H9 (cell line): ENCODE measurements at regions not wholly inside any gene's neighbourhood (a gene's known extent, or its start where the extent isn't known, plus 50 kb on each side); places are given as distances from the start of the nearest gene placed in this dataset.

Experiments used
- DNase-seq: peaks from one replicate; pipeline ENCODE4 v3.0.0-alpha.2; 2017
- H2AFZ ChIP-seq: one replicate; pipeline ENCODE4 v1.6.1; 2013; ENCODE audit warnings: mild to moderate bottlenecking, low read length, control low read depth, moderate library complexity
- H2AK5ac ChIP-seq: 2 replicates; pipeline ENCODE4 v1.6.1; 2013; ENCODE audit warnings: low read length, control low read depth, mixed read lengths; ENCODE audit not compliant: insufficient read length
- H2BK120ac ChIP-seq: one replicate; pipeline ENCODE4 v1.6.1; 2013; ENCODE audit warnings: low read depth, mild to moderate bottlenecking, low read length, control low read depth, inconsistent platforms; ENCODE audit not compliant: poor library complexity, severe bottlenecking
- H2BK12ac ChIP-seq: 2 replicates; pipeline ENCODE4 v1.6.1; 2013; ENCODE audit warnings: low read length, control low read depth, mixed read lengths, low read depth; ENCODE audit not compliant: insufficient read length
- H2BK15ac ChIP-seq: 2 replicates; pipeline ENCODE4 v1.6.1; 2013; ENCODE audit warnings: low read depth, low read length, control low read depth
- H2BK20ac ChIP-seq: one replicate; pipeline ENCODE4 v1.6.1; 2013; ENCODE audit warnings: low read depth, mild to moderate bottlenecking, low read length, control low read depth, inconsistent platforms; ENCODE audit not compliant: poor library complexity, severe bottlenecking
- H2BK5ac ChIP-seq: 2 replicates; pipeline ENCODE4 v1.6.1; 2013; ENCODE audit warnings: low read length, control low read depth, mixed read lengths; ENCODE audit not compliant: insufficient read length
- H3K14ac ChIP-seq: 2 replicates; pipeline ENCODE4 v1.6.1; 2013; ENCODE audit warnings: low read length, control low read depth; ENCODE audit not compliant: insufficient read depth
- H3K18ac ChIP-seq: 2 replicates; pipeline ENCODE4 v1.6.1; 2013; ENCODE audit warnings: low read depth, mild to moderate bottlenecking, mixed read lengths, low read length, control low read depth; ENCODE audit not compliant: insufficient read length
- H3K23ac ChIP-seq: 2 replicates; pipeline ENCODE4 v1.6.1; 2013; ENCODE audit warnings: low read length, control low read depth, mixed read lengths, low read depth; ENCODE audit not compliant: insufficient read length
- H3K23me2 ChIP-seq: 2 replicates; pipeline ENCODE4 v1.6.1; 2013; ENCODE audit warnings: low read depth, mild to moderate bottlenecking, mixed read lengths, low read length, control low read depth; ENCODE audit not compliant: insufficient read length, poor library complexity, severe bottlenecking
- H3K27ac ChIP-seq: 2 replicates; pipeline ENCODE4 v1.5.1; 2013; ENCODE audit warnings: low read length, control low read depth, mixed read lengths, low read depth; ENCODE audit not compliant: insufficient read length
- H3K27me3 ChIP-seq: 2 replicates; pipeline ENCODE4 v1.6.1; 2013; ENCODE audit warnings: low read length, control low read depth, inconsistent platforms; ENCODE audit not compliant: insufficient read depth
- H3K4ac ChIP-seq: 2 replicates; pipeline ENCODE4 v1.6.1; 2013; ENCODE audit warnings: low read depth, mild to moderate bottlenecking, control low read depth, inconsistent platforms, low read length, moderate library complexity
- H3K4me1 ChIP-seq: 2 replicates; pipeline ENCODE4 v1.6.1; 2013; ENCODE audit warnings: low read length, control low read depth, inconsistent platforms; ENCODE audit not compliant: insufficient read depth
- H3K4me2 ChIP-seq: 2 replicates; pipeline ENCODE4 v1.6.1; 2013; ENCODE audit warnings: low read length, control low read depth, mixed read lengths; ENCODE audit not compliant: insufficient read length, insufficient read depth
- H3K56ac ChIP-seq: 2 replicates; pipeline ENCODE4 v1.6.1; 2013; ENCODE audit warnings: low read depth, mild to moderate bottlenecking, mixed read lengths, low read length, control low read depth; ENCODE audit not compliant: insufficient read length
- H3K79me1 ChIP-seq: 2 replicates; pipeline ENCODE4 v1.6.1; 2013; ENCODE audit warnings: low read depth, mild to moderate bottlenecking, moderate library complexity, low read length, control low read depth, inconsistent platforms; ENCODE audit not compliant: insufficient read depth, poor library complexity, severe bottlenecking
- H3K79me2 ChIP-seq: 2 replicates; pipeline ENCODE4 v1.6.1; 2013; ENCODE audit warnings: low read length, control low read depth, inconsistent platforms; ENCODE audit not compliant: insufficient read depth
- H3K9ac ChIP-seq: 2 replicates; pipeline ENCODE4 v1.6.1; 2013; ENCODE audit warnings: low read length, control low read depth, mixed read lengths; ENCODE audit not compliant: insufficient read length; ENCODE audit errors: extremely low read depth
- H3K9me3 ChIP-seq: one replicate; pipeline ENCODE4 v1.6.1; 2013; ENCODE audit warnings: low read depth, low read length, inconsistent platforms; ENCODE audit not compliant: control insufficient read depth
- H3T11ph ChIP-seq: one replicate; pipeline ENCODE4 v1.6.1; 2013; ENCODE audit warnings: mild to moderate bottlenecking, low read length, control low read depth, inconsistent platforms
- H4K20me1 ChIP-seq: one replicate; pipeline ENCODE4 v1.6.1; 2013; ENCODE audit not compliant: control insufficient read depth, insufficient read length, insufficient read depth
- H4K5ac ChIP-seq: 2 replicates; pipeline ENCODE4 v1.6.1; 2013; ENCODE audit warnings: low read depth, mild to moderate bottlenecking, mixed read lengths, low read length, control low read depth; ENCODE audit not compliant: insufficient read length
- H4K8ac ChIP-seq: replicated peaks from 2 replicates; pipeline ENCODE4 v1.6.1; 2013; ENCODE audit warnings: low read length, control low read depth, mixed read lengths, low read depth; ENCODE audit not compliant: insufficient read length
- H4K91ac ChIP-seq: 2 replicates; pipeline ENCODE4 v1.6.1; 2013; ENCODE audit warnings: low read depth, mild to moderate bottlenecking, moderate library complexity, mixed read lengths, low read length, control low read depth; ENCODE audit not compliant: insufficient read length
- H3K27ac Mint-ChIP-seq, 3 experiments: 2 replicates in 2 of 3; 3 replicates in 1 of 3; pipeline ENCODE4 v1.8.0; 2020 to 2021; ENCODE audit warnings: mixed read lengths in 3 of 3, mild to moderate bottlenecking in 1 of 3, moderate library complexity in 1 of 3
- H3K27me3 Mint-ChIP-seq: 2 replicates; pipeline ENCODE4 v1.8.0; 2021; ENCODE audit warnings: low read depth, mild to moderate bottlenecking, moderate library complexity, mixed read lengths
- H3K36me3 Mint-ChIP-seq, 3 experiments: 2 replicates in 2 of 3; 3 replicates in 1 of 3; pipeline ENCODE4 v1.8.0; 2020 to 2021; ENCODE audit warnings: low read depth in 3 of 3, mixed read lengths in 3 of 3; ENCODE audit not compliant: insufficient read depth in 1 of 3
- H3K4me1 Mint-ChIP-seq, 2 experiments: 2 replicates each; pipeline ENCODE4 v1.8.0; 2020; ENCODE audit warnings: mixed read lengths in 2 of 2
- H3K4me3 Mint-ChIP-seq, 2 experiments: 2 replicates in 1 of 2; 3 replicates in 1 of 2; pipeline ENCODE4 v1.8.0; 2020 to 2021; ENCODE audit warnings: mild to moderate bottlenecking in 2 of 2, mixed read lengths in 2 of 2, moderate library complexity in 1 of 2
- H3K9me3 Mint-ChIP-seq, 2 experiments: 2 replicates in 1 of 2; 3 replicates in 1 of 2; pipeline ENCODE4 v1.8.0; 2020; ENCODE audit warnings: mild to moderate bottlenecking in 2 of 2, mixed read lengths in 2 of 2, moderate library complexity in 1 of 2
- WGBS: extraction: QIAGEN DNeasy Blood & Tissue Kit; methylation state at CpG from one replicate; pipeline ENCODE4 v1.1.7; 2013; ENCODE audit warnings: missing lambda C conversion rate, low lambda C conversion rate, mixed read lengths; ENCODE audit not compliant: insufficient read length; ENCODE audit errors: extremely low coverage; 5-methylcytosine and 5-hydroxymethylcytosine counted together
- TF ChIP-seq, protein P1 (sequence below): fragments of 200-600 bp; sonication (generic); conservative IDR thresholded peaks from 3 replicates; pipeline ENCODE4 v1.8.0; 2021; ENCODE audit warnings: antibody characterized with exemption, mild to moderate bottlenecking

DNA sequence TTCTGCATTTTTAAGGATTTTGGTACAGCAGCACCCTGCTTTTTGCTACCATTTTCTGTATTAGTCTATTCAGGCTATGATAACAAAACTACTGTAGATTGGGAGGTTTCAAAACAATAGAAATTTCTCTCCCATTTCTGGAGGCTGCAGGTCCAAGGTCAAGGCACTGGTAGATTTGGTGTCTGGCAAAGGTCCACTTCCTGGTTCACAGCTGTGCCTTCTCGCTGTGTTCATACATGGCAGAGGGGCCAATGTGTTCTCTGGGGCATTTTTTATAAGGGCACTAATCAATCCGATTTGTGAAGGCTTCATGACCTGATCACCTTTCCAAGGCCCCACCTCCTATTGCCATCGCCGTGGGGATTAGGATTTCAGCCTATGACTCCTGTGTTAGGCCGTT lies 268.1 kb upstream of the RTL1 start:
- Histone ChIP-seq H3K9me3 (peaks cover 8% of the 10 kb centered on the region), H3K4me1 (no peaks in the 10 kb centered on the region), H3K23ac (no peak overlapping the region), H4K8ac (no peak overlapping the region), H3K18ac (no peak overlapping the region), H2BK120ac (no peak overlapping the region), H3K9ac (no peak overlapping the region), H3K27ac (no peak overlapping the region), H4K91ac (no peak overlapping the region), H3K4ac (no peak overlapping the region), H2BK15ac (no peak overlapping the region), H3K23me2 (no peaks in the 10 kb centered on the region), H3K79me1 (no peaks in the 10 kb centered on the region), H2BK12ac (no peak overlapping the region), H3K79me2 (no peaks in the 10 kb centered on the region), H2BK20ac (no peak overlapping the region), H3K4me2 (no peak overlapping the region), H3K56ac (no peak overlapping the region), H2AK5ac (no peak overlapping the region), H2BK5ac (no peak overlapping the region), H3K14ac (no peak overlapping the region), H2AFZ (no peak overlapping the region), H3K27me3 (no peaks in the 10 kb centered on the region), H4K20me1 (no peaks in the 10 kb centered on the region), H3T11ph (no peak overlapping the region), H4K5ac (no peak overlapping the region)
- Mint-ChIP-seq H3K27me3 (peaks cover 5% of the 10 kb centered on the region), H3K36me3 (peaks cover 5 to 18% (median 10%) of the 10 kb centered on the region in 3 experiments; a peak in 6 of 7 replicates), H3K4me3 (no peak overlapping the region), H3K9me3 (peaks cover 33 to 40% of the 10 kb centered on the region in 2 experiments), H3K4me1 (no peaks in the 10 kb centered on the region), H3K27ac (no peak overlapping the region)
- TF ChIP-seq, protein P1, sequence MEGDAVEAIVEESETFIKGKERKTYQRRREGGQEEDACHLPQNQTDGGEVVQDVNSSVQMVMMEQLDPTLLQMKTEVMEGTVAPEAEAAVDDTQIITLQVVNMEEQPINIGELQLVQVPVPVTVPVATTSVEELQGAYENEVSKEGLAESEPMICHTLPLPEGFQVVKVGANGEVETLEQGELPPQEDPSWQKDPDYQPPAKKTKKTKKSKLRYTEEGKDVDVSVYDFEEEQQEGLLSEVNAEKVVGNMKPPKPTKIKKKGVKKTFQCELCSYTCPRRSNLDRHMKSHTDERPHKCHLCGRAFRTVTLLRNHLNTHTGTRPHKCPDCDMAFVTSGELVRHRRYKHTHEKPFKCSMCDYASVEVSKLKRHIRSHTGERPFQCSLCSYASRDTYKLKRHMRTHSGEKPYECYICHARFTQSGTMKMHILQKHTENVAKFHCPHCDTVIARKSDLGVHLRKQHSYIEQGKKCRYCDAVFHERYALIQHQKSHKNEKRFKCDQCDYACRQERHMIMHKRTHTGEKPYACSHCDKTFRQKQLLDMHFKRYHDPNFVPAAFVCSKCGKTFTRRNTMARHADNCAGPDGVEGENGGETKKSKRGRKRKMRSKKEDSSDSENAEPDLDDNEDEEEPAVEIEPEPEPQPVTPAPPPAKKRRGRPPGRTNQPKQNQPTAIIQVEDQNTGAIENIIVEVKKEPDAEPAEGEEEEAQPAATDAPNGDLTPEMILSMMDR: no peak
- no peak for DNase-seq
- WGBS: no CpG with 5 or more reads among the region's 5 CpGs
